NB4 (cell line): ENCODE measurements at regions not wholly inside any gene's neighbourhood (a gene's known extent, or its start where the extent isn't known, plus 50 kb on each side); places are given as distances from the start of the nearest gene placed in this dataset.
"Not testable (repeated sequence)": the region's sequence is repeated elsewhere in the genome, so short reads cannot be mapped to it uniquely, and the experiment has no call there.

ENCODE experiments used
- DNase-seq: peaks from one replicate; pipeline ENCODE4 v3.0.0; 2010; ENCODE audit warnings: low read depth
- H3K4me3 ChIP-seq: one replicate; pipeline ENCODE4 v1.5.1; 2011; ENCODE audit warnings: mild to moderate bottlenecking, low read depth, low read length, moderate library complexity
- CTCF ChIP-seq: IDR thresholded peaks from one replicate; pipeline ENCODE4 v1.5.1; 2012; ENCODE audit warnings: low read depth, low read length
- MYC ChIP-seq: IDR thresholded peaks from 2 replicates; pipeline ENCODE4 v1.6.1; 2011; ENCODE audit warnings: low read depth, low read length
- POLR2A ChIP-seq: IDR thresholded peaks from 2 replicates; pipeline ENCODE4 v1.6.1; 2011; ENCODE audit warnings: mild to moderate bottlenecking; ENCODE audit not compliant: insufficient read length; ENCODE audit errors: extremely low read depth
- TF ChIP-seq, protein P1 (sequence below): IDR thresholded peaks from 2 replicates; pipeline ENCODE4 v1.6.1; 2011; ENCODE audit warnings: low read depth, low read length

GRCh38 chr1:86633306-86633838, 71.0 kb upstream of the SH3GLB1 start:
- DNase-seq, H3K4me3 ChIP-seq: not testable (repeated sequence)

DNA sequence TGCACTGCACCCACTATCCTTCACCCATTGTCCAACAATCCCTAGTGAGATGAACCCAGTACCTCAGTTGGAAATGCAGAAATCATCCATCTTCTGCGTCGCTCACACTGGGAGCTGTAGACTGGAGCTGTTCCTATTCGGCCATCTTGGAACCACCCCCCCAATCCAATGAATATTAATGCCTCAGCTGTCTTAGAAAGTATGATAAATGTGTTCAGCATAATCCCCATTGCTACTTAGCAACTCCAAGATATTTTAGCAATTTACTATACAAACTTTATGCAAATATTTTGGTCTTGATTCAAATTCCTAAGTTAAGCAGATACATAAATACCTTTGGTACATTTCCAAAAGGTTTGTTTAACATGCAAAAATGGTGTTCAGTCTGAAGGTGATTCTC, 70.5 kb upstream of the SH3GLB1 start:
- DNase-seq = no peak
- H3K4me3 ChIP-seq = no peak overlapping the region
- no peak for TF ChIP-seq CTCF
- TF ChIP-seq, protein P1, sequence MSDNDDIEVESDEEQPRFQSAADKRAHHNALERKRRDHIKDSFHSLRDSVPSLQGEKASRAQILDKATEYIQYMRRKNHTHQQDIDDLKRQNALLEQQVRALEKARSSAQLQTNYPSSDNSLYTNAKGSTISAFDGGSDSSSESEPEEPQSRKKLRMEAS = no peak
- TF ChIP-seq MYC = no peak
- no peak for TF ChIP-seq POLR2A

DNA sequence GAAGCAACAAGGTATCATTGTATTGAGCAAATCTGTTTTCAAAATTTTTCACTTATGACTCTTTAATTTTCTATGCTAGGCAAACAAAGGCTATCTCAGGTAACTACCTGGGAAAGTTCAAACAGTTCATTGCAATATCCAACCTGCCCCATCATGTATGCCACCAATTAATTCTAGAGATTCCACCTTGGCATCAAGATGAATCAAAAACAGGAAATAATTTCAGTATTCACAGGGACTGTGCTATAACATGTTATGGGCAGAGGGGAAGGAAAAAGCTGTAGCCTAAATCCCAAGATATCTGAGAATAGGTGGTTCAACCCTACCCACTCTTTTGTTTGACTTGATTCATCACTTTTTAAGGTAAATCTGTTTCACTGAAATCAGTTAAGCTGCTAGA, 67.5 kb upstream of the SH3GLB1 start:
- DNase-seq = no peak
- no peak overlapping the region for H3K4me3 ChIP-seq
- TF ChIP-seq, protein P1 = no peak
- TF ChIP-seq CTCF = no peak
- no peak for TF ChIP-seq MYC

DNA sequence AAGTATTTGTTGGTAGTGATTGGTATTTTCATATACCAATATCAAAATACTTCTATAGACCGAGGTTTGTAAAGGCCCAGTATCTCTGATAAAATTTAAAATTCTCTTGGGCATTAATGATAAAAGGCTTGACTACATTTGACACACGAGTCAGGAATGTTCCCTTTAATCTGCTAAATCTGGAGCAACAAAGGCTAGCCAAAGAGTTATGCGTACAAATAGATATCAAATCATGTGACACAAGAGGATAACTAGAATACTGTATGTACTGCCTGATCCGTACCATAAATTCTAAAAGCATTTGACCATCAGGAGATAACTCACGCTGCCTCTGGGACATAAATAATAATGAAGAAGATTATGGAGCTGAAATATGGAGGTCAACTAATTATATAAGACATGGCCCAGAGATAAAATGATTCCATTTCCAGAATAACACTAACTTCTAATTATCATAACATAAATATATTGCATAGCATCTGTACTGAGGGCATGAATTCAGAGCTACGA, 64.2 kb upstream of the SH3GLB1 start:
- no peak overlapping the region for H3K4me3 ChIP-seq
- DNase-seq = no peak
- no peak for TF ChIP-seq CTCF
- no peak for TF ChIP-seq MYC
- no peak for TF ChIP-seq POLR2A
- TF ChIP-seq, protein P1 = no peak

GRCh38 chr1:86641318-86641717, 63.1 kb upstream of the SH3GLB1 start:
- TF ChIP-seq, protein P1 = no peak
- no peak for TF ChIP-seq MYC
- TF ChIP-seq CTCF = no peak
- TF ChIP-seq POLR2A = no peak
- H3K4me3 ChIP-seq = no peak overlapping the region
- no peak for DNase-seq

DNA sequence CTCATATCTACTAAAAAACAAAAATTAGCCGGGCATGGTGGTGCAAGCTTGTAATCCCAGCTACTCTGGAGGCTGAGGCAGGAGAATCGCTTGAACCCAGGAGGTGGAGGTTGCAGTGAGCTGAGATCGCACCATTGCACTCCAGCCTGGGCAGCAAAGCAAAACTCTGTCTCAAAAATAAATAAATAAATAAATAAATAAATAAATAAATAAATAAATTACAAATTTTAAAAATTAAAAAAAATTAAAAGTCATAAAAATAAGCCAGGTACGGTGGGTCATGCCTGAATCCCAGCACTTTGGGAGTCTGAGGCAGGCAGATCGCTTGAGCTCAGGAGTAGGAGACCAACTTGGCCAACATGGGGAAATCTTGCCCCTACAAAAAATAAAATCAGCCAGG, 59.7 kb upstream of the SH3GLB1 start:
- not testable (repeated sequence) for DNase-seq, H3K4me3 ChIP-seq

- no peak overlapping the region for H3K4me3 ChIP-seq
- DNase-seq = no peak
- no peak for TF ChIP-seq CTCF
These were observed 58.5 kb upstream of the SH3GLB1 start for GRCh38 chr1:86645851-86646250.
